Heart right ventricle (tissue), 16 donors: ENCODE measurements at regions not wholly inside any gene's neighbourhood (a gene's known extent, or its start where the extent isn't known, plus 50 kb on each side); places are given as distances from the start of the nearest gene placed in this dataset.

Source experiments
- ATAC-seq, 8 donors: fragments of 200-7000 bp; cut with Tn5 transposase; one replicate each; pipeline ENCODE4 v1.9.1; 2020; ENCODE audit warnings: mild to moderate bottlenecking in 8 of 8, moderate library complexity in 8 of 8, moderate number of reproducible peaks in 1 of 8
- DNase-seq, 2 donors: peaks; one replicate each; pipeline ENCODE4 v3.0.0-alpha.2; 2020
- H3K27ac ChIP-seq, 10 donors: fragments of 200-600 bp; sonication (generic) in 2 of 10; one replicate each; pipeline versions ENCODE4 v1.5.0 to v1.8.0; 2020 to 2022; ENCODE audit warnings: mild to moderate bottlenecking in 3 of 10
- H3K27me3 ChIP-seq, 7 donors: fragments of 200-600 bp; one replicate each; pipeline ENCODE4 v1.8.0; 2021 to 2022; ENCODE audit warnings: mild to moderate bottlenecking in 2 of 7
- H3K36me3 ChIP-seq, 9 donors: fragments of 200-600 bp; sonication (generic) in 1 of 9; one replicate each; pipeline versions ENCODE4 v1.5.0 to v1.8.0; 2020 to 2022; ENCODE audit warnings: mild to moderate bottlenecking in 2 of 9
- H3K4me1 ChIP-seq, 9 donors: fragments of 200-600 bp; sonication (generic) in 1 of 9; one replicate each; pipeline versions ENCODE4 v1.5.0 to v1.8.0; 2020 to 2022; ENCODE audit warnings: mild to moderate bottlenecking in 4 of 9
- H3K4me3 ChIP-seq, 10 donors: fragments of 200-600 bp; sonication (generic) in 2 of 10; one replicate each; pipeline versions ENCODE4 v1.5.0 to v1.8.0; 2020 to 2022; ENCODE audit warnings: mild to moderate bottlenecking in 7 of 10, moderate library complexity in 2 of 10
- H3K9me3 ChIP-seq, 11 donors: fragments of 200-600 bp in 10 of 11; sonication (generic) in 2 of 11; one replicate each; pipeline versions ENCODE4 v1.5.0 to v1.8.0; 2013 to 2022; ENCODE audit warnings: mild to moderate bottlenecking in 2 of 11, control low read depth in 1 of 11, moderate library complexity in 1 of 11
- WGBS, 2 donors: extraction: QIAGEN DNeasy Blood & Tissue Kit; methylation state at CpG; one replicate each; pipeline ENCODE4 v1.1.7; 2013; ENCODE audit warnings: inconsistent platforms in 1 of 2; 5-methylcytosine and 5-hydroxymethylcytosine counted together
- intact Hi-C, 10 donors: fragments of 100-400 bp; cut with DNase I; formaldehyde crosslinking; loops; one replicate each; pipeline versions ENCODE4 v1.11.1 to v1.14.2; 2022
- TF ChIP-seq, protein P1 (sequence below), 9 donors: fragments of 200-600 bp; sonication (generic) in 2 of 9; IDR thresholded peaks; one replicate each; pipeline versions ENCODE4 v1.5.0 to v1.8.0; 2021 to 2022; ENCODE audit warnings: antibody characterized with exemption in 9 of 9, mild to moderate bottlenecking in 5 of 9, moderate library complexity in 1 of 9
- donor health status: Arrhythmogenic right ventricular cardiomyopathy.
- donor health status: ischemic (EF 13 %, LVEDD 7.1; RV severe dilation, severe dysfunction).
- donor health status: healthy with polysubstance abuse.
- donor health status: DM: no; HTN: yes; CAD: no.
- donor health status: DM: no; HTN: no; CAD: no.
- donor health status: ischemic (EF 25% LVEDD 6.9; RV normal size, moderate dysfunction).
- donor health status: ischemic (EF 25% LVEDD 5.7; RV mildly dilated, moderate dysfunction).
- donor health status: healthy.
- donor health status: DM: yes; HTN: yes; CAD: no.
- donor health status: Ischemic cardiomyopathy.
- donor health status: ischemic (EF 35%, LVEDD 5.7; RV mildly dilated, moderate dysfunction).
- donor health status: nonischemic (EF 11% LVEDD 7.7; RV severe dilation, severe dysfunction).
- donor health status: DM: yes; HTN: yes; CAD: no.
- donor health status: PGD.
- donor health status: ischemic (EF 29% LVEDD 5.4; RV normal size, mild dysfunction).
- donor health status: nonischemic (EF 23%, LVEDD 6.1; RV moderate dilation, normal function).

DNA sequence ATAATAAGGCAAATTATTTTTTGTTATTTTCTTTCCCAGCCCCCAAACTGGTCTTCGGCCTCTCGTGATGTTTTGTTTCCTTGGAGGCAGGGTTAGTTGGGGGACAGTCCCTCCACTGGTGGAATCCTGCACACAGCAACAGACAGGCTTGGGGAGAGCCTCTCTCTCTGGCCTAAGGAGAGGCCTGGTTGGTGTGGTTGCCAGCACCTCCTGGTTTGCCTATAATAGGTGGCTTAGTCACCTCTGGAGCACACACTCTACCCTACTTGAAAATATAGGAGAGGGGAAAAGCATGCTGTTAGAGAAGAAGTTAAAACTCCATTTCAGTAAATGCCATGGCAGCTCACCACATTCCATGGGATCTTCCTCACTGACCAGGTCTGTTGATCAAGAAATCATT, 417.2 kb upstream of the MEIS1 start:
- intact Hi-C loops, result loop anchor here in 2 of 10 donors (10.0 kb wide), 2 partner anchors 407 to 1827 kb away; no protein-coding TSS in a partner anchor
- H3K27ac ChIP-seq, result no peak overlapping the region
- peaks cover 0 to 2% (median 0%) of the 10 kb centered on the region in 11 donors for H3K9me3 ChIP-seq
- peaks cover 0 to 5% (median 0%) of the 10 kb centered on the region in 7 donors for H3K27me3 ChIP-seq
- no peaks in the 10 kb centered on the region for H3K36me3 ChIP-seq
- H3K4me1 ChIP-seq, result no peaks in the 10 kb centered on the region
- no peak overlapping the region for H3K4me3 ChIP-seq
- no peak for ATAC-seq
- no peak for DNase-seq
- WGBS, 2 donors, result 86 to 90% methylated on average over 2 of the region's 2 CpGs
- TF ChIP-seq, protein P1, sequence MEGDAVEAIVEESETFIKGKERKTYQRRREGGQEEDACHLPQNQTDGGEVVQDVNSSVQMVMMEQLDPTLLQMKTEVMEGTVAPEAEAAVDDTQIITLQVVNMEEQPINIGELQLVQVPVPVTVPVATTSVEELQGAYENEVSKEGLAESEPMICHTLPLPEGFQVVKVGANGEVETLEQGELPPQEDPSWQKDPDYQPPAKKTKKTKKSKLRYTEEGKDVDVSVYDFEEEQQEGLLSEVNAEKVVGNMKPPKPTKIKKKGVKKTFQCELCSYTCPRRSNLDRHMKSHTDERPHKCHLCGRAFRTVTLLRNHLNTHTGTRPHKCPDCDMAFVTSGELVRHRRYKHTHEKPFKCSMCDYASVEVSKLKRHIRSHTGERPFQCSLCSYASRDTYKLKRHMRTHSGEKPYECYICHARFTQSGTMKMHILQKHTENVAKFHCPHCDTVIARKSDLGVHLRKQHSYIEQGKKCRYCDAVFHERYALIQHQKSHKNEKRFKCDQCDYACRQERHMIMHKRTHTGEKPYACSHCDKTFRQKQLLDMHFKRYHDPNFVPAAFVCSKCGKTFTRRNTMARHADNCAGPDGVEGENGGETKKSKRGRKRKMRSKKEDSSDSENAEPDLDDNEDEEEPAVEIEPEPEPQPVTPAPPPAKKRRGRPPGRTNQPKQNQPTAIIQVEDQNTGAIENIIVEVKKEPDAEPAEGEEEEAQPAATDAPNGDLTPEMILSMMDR (IDR thresholded peaks at IDR 0.05), result no peak

DNA sequence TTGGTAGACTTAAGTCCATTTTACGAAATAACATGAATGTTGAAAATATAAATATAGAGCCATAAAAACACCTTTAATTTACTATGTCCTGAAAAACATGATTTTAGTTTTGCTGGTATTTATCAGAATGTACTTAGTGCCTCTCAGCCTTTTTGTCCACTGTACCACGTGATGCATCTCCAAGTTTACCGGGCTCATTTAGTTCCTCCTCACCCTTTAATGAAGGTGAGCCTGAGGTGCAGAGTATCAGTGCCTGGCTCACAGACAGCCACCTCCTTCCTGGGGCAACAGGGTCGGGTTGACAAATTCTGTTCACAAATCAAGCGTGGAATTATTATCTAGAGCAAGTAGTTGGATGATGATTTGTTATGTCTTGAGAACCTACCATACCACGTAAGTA, 420.5 kb upstream of the MEIS1 start:
- TF ChIP-seq, protein P1 (IDR thresholded peaks at IDR 0.05), result no peak
- H3K9me3 ChIP-seq, result peaks cover 0 to 10% (median 0%) of the 10 kb centered on the region in 11 donors
- intact Hi-C loops, result loop anchor here in 2 of 10 donors (10.0 kb wide), 2 partner anchors 410 to 1830 kb away; no protein-coding TSS in a partner anchor
- no peak overlapping the region for H3K4me3 ChIP-seq
- WGBS, 2 donors, result 87% methylated on average over 6 of the region's 6 CpGs
- DNase-seq, result no peak
- no peaks in the 10 kb centered on the region for H3K36me3 ChIP-seq
- H3K27me3 ChIP-seq, result peaks cover 0 to 5% (median 0%) of the 10 kb centered on the region in 7 donors
- ATAC-seq, result no peak
- H3K4me1 ChIP-seq, result no peaks in the 10 kb centered on the region
- H3K27ac ChIP-seq, result no peak overlapping the region

DNA sequence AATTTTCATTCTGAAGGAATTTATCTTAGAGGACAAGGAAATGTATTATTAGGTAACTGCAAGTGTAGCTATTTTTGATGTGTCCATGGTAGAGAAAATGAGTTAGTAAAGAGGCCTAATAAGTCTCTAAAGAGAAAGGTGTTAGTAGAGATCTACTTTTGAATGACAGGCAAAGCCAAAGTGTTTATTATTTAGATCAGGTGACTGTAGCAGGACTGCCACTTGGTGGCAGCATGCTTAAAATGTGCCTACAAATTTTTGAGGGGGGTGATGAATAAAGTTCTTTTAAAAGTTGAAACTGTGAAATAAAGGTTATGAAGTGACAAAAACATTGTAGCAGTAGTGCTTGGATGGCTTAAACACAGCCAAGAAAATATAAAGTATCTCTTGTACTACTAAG, 421.5 kb upstream of the MEIS1 start:
- Histone ChIP-seq H3K36me3 (no peaks in the 10 kb centered on the region), H3K27me3 (no peaks in the 10 kb centered on the region), H3K4me3 (no peak overlapping the region), H3K9me3 (peaks cover 0 to 10% (median 0%) of the 10 kb centered on the region in 11 donors), H3K4me1 (no peaks in the 10 kb centered on the region), H3K27ac (no peak overlapping the region)
- TF ChIP-seq, protein P1 (IDR thresholded peaks at IDR 0.05), result peak in 3 of 9 donors; percentile 33 to 42 (median 42)
- intact Hi-C loops, result loop anchor here in 2 of 10 donors (10.0 kb wide), 2 partner anchors 411 to 1831 kb away; no protein-coding TSS in a partner anchor
- ATAC-seq (no peak), DNase-seq (no peak)

DNA sequence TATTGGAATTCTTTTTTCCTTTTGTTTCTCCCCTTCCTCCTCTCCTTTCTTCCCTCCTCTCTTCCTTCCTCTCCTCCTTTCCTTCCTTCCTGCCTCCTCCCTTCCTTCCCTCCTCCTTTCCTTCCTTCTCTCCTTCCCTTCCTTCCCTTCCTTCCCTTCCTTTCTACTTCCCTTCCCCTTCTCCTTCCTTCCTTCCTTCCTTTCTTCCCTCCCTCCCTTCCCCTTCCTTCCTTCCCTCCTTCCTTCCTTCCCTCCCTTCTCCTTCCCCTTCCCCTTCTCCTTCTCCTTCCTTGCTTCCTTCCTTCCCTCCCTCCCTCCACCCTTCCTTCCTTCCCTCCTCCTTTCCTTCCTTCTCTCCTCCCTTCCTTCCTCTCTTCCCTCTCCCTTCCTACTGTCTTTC, 431.0 kb upstream of the MEIS1 start:
- H3K27me3 ChIP-seq, result no peaks in the 10 kb centered on the region
- H3K4me3 ChIP-seq, result no peak overlapping the region
- no peaks in the 10 kb centered on the region for H3K4me1 ChIP-seq
- H3K9me3 ChIP-seq, result no peaks in the 10 kb centered on the region
- ATAC-seq, result no peak
- no peaks in the 10 kb centered on the region for H3K36me3 ChIP-seq
- no peak for DNase-seq
- no peak overlapping the region for H3K27ac ChIP-seq
- TF ChIP-seq, protein P1 (IDR thresholded peaks at IDR 0.05), result no peak
- intact Hi-C loops, result no loop called here
